ENCODE measurements at regions not wholly inside any gene's neighbourhood (a gene's known extent, or its start where the extent isn't known, plus 50 kb on each side); places are given as distances from the start of the nearest gene placed in this dataset.

DNA sequence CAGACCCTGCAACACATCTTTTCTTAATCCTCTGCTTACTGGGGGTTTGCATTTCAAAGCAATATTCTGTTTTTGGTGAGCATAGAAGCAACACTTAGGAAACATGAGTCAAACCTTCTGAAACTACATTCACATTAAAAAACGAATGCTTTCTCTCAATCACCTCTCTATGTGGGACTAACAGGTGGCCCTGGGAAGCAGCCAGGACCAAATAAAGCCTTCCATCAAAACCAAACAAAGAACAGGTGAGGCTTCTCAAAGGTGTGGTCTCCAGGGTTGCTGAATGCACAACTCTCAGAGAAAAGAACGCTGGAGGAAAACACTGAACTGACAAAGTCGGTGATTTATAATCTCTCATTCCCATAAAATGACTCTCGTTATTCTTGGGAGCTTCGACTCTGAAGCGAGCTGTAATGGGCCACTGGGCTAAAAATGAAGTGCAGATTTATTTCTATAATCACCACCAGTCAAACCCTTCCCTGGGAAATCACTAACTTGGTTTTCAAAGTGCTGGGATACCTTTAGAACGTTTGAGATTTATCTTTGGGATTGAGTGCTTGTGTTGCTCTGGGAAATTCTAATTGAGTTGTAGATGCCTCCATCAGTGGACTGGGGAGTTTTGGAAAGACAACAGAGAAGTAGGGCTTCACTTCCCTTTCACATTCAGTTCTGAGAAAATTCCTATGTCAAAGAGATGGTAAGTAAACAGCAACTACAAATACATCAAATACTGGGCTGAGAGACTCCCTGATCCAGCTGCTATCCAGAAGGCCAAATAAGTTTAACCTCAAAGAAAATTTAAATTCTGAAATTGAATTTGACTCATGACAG is 262.0 kb upstream of the TMPO start:
- TF ChIP-seq POLR2A (IDR thresholded peaks at IDR 0.05; ENCODE audit: low read length) (no peak), GATA1 (IDR thresholded peaks at IDR 0.05; ENCODE audit: low read depth, low read length) (no peak)
- no peak for DNase-seq

DNA sequence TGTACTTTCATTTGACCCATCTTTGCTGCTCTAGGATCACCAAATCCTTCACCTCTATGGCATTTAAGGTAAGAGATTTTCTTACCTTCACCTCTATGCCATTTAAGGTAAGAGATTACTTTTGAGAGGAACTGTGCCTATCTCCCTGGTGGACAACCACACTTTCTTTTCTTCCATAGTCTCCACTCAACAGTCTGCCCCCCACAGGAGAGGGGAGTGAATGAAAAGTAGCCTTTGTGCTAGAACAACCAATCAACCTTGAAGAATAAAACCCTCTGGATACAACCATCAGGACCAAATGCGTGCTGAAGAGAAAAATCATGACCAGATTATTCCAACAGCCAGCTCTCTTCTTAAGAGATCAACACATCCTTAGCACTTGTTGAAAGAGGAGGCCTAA is 258.6 kb upstream of the TMPO start:
- DNase-seq, result no peak
- TF ChIP-seq GATA1 (IDR thresholded peaks at IDR 0.05; ENCODE audit: low read depth, low read length), result no peak
- TF ChIP-seq POLR2A (IDR thresholded peaks at IDR 0.05; ENCODE audit: low read length), result no peak

DNA sequence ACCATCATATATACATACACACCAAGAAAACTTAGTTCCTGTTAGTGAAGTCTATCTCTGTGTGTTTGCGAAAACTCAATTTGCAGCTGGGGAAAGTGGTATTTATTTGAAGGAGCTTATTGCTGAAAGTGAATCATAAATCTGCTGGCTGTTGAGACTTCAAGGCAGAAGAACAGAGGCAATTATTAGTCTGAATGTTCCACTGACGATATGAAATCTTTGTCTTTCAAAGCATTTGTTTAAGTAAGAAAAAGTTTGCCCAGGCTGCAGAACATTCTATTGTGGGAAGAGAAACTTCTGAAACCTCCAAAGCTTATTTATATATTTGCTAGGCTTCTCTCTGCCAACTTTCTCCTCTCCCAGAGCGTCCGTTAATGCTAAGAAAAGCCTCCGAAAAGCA is 255.7 kb upstream of the TMPO start:
- DNase-seq, result no peak
- no peak for TF ChIP-seq POLR2A (IDR thresholded peaks at IDR 0.05; ENCODE audit: low read length)
- TF ChIP-seq GATA1 (IDR thresholded peaks at IDR 0.05; ENCODE audit: low read depth, low read length), result no peak

DNA sequence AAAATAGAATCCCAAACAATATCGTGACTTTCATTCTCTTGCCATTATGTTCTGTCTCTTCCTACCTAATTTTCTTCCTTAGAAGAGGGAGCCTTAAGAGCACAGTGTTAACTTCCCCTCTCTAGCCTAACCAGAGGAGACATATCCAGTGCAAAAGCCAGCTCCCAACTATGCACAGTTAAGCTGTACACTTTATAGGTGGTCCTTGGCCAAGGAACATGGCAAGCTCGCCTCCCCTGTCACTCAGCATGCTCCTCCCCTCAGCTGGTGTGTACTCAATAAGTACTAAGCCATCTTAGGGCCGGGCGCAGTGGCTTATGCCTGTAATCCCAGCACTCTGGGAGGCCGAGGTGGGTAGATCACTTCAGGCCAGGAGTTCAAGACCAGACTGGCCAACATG is 255.1 kb upstream of the TMPO start:
- no peak for DNase-seq
- TF ChIP-seq GATA1 (IDR thresholded peaks at IDR 0.05; ENCODE audit: low read depth, low read length), result no peak
- no peak for TF ChIP-seq POLR2A (IDR thresholded peaks at IDR 0.05; ENCODE audit: low read length)

DNA sequence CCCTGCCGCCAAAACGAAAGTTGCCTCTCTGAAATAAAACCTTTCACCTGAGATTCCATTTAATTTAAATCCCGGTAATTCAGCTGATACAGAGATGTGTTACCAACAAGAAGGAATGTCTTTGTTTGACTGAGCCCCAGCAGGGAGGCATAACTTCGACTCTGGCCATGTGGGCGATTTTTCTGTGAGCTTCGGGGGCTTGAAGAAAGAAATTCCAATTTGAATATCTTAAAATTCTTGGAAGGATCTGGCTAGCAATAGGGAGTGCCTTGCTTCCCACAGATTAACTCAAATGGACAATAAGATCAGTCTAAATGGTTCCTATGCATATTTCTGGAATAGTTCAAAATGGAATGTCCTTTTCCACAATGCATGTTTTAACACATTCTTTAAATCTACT is 252.5 kb upstream of the TMPO start:
- TF ChIP-seq GATA1 (IDR thresholded peaks at IDR 0.05; ENCODE audit: low read depth, low read length) (no peak), POLR2A (IDR thresholded peaks at IDR 0.05; ENCODE audit: low read length) (no peak)
- DNase-seq, result no peak

DNA sequence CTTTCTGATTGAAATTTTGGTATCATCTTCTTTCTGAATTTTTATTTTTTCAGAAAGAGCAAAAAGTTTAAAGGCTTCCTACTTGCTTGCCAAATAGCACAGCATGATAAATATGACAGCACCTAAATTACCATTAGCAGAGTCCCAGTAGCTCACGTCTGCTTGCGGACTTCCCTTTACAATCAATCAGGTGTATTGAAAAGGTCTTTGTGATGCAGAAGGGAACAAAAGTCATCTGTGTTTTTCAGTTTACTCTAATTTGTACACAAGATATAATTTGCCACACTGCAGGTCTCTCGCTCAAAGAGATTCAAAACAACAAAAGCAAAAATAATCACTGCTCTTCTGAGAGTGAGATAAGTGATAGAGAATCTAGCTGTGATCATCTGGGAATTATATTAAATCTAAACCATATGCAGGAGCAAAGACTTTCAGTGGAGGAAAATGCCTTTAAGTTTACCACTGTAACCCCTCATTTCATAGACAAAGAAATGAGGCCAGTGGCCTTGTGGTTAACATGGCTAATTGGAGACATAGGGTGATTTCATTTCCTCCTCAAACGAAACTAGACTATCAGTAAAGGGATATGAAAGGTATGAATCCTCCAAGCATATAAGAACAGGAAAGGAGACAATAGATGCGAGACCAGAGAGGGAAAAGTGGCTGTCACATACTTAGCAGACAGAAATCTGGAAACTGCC is 240.8 kb upstream of the TMPO start:
- TF ChIP-seq GATA1 (IDR thresholded peaks at IDR 0.05; ENCODE audit: low read depth, low read length), result no peak
- TF ChIP-seq POLR2A (IDR thresholded peaks at IDR 0.05; ENCODE audit: low read length), result no peak
- DNase-seq, result no peak

DNA sequence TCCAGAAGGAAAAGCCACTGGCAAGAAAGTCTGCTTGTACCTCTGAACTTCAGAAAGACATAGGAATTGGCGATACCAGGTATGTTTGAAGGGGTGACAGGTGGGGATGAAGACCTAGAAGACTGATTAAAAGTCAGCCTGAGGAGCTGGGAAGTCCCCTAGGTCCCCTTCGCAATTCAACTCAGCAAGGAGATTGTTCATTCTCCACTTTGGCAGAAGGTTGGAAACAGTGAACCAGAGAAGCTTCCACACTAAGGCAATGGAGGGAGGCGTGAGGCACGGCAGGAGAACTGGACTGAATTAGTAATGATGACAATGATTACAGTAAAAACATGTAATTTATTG is 240.3 kb upstream of the TMPO start:
- TF ChIP-seq GATA1 (IDR thresholded peaks at IDR 0.05; ENCODE audit: low read depth, low read length) (no peak), POLR2A (IDR thresholded peaks at IDR 0.05; ENCODE audit: low read length) (no peak)
- no peak for DNase-seq

DNA sequence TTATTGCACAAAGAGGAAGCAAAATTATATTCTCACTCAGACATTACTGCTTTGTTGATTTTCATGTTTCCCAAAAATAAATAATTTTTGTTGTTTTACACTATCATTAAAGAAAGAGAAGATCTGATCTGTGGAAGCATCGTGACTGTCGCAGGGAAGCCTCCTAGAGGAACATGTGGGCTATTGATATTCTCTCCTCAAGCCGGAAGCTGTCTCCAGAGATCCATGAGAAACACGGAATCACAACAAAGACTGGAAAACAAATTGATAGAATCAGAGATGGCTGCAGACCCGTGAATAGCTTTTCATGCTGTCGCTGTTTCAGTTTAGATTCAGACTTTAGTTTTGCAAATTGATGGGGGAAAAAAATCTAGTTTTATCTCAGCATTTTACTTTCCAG is 235.2 kb upstream of the TMPO start:
- DNase-seq, result no peak
- TF ChIP-seq POLR2A (IDR thresholded peaks at IDR 0.05; ENCODE audit: low read length) (no peak), GATA1 (IDR thresholded peaks at IDR 0.05; ENCODE audit: low read depth, low read length) (no peak)

DNA sequence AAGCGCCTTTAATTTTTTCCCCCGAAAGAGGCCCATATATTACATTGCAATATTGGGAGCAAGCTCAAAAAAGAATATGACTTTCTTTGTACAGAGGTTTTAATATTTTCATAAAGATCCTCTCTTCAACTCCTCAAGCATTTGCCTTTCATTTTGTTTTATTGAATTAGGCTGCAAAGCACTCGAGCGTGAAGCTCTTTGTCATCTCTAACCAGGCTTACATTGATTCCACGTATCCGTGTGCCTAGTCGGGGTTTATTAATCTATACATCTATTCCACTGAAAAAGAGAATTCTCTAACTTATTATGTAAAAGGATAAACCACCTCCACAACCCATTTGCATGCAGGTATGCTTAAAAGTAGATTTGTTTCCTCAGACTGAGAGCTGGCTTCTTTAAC is 234.8 kb upstream of the TMPO start:
- TF ChIP-seq POLR2A (IDR thresholded peaks at IDR 0.05; ENCODE audit: low read length) (no peak), GATA1 (IDR thresholded peaks at IDR 0.05; ENCODE audit: low read depth, low read length) (no peak)

DNA sequence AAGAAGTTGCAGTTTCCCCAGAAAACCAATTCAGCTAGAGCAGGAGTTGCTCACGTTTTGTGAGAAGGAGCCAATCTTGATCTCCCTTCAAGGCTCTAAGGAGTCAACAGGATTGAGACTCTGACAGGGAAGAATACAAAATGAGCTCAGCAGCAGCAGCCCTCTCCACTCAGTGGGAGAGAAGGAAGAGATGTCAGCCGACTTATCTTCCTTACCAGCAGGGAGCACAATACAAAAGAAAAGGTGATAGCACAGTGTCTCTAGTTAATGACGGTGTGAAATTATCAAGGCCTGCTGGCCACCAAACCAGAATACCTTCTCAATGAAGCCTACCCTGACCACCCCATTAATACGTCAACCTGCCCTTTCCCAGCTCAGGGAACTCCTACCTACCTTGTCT is 223.6 kb upstream of the TMPO start:
- DNase-seq, result no peak
- TF ChIP-seq POLR2A (IDR thresholded peaks at IDR 0.05; ENCODE audit: low read length) (no peak), GATA1 (IDR thresholded peaks at IDR 0.05; ENCODE audit: low read depth, low read length) (no peak)

More for the DNA sequence above, 234.8 kb upstream of the TMPO start:
- no peak for DNase-seq

DNA sequence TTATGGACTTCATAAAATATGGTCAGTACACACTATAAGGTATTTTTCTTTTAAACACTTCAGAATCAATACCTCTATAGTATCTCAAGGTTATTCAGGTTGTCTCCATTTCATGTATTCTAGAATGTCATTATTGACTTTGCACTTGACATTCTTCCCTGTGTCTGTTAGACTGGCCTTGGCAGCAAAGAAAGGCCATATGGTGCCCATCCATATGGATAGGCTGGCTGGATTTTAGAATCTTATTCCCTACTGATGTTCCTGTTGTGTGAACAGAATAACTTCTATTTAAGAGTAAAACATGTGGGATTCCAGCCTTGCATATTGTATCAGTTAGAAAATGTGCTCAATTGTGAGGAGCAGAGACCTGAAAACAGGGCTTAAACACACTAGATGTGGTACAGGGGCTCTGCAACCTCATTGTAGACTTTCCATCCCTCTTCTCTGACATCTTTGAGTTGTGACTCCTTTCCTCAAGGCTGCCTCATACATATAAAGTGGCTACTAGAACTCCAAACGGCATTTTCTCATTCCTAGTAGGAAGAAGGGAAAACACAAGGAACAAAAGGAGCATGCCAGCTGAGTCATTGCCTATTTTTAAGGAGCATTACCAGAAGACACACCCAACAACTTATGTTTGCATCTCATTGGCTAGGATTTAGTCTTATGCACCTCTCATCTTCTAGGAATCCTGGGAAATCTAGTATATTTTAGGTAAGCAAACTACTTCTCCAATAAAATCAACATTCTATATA is 221.2 kb upstream of the TMPO start:
- TF ChIP-seq POLR2A (IDR thresholded peaks at IDR 0.05; ENCODE audit: low read length), result no peak
- no peak for TF ChIP-seq GATA1 (IDR thresholded peaks at IDR 0.05; ENCODE audit: low read depth, low read length)
- no peak for DNase-seq

DNA sequence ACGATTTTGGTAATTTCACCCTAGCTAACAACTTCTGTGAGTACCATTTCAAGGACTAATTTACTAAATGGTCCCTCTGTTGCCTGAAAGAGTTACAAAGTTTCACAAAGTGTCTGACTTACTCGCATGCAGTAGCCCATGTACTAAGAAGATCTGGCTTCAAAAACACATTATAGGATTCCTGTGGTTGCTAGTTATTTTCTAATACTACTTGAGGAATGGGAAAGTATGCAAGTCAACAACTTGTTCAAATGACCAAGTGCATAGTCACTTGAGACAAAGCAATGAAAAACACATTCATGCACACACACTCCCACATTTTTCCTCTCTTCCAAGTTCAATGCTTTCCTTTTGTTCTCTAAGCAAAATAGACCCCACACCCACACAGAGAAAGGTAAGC is 219.7 kb upstream of the TMPO start:
- no peak for TF ChIP-seq POLR2A (IDR thresholded peaks at IDR 0.05; ENCODE audit: low read length)
- TF ChIP-seq GATA1 (IDR thresholded peaks at IDR 0.05; ENCODE audit: low read depth, low read length), result no peak
- DNase-seq, result no peak

DNA sequence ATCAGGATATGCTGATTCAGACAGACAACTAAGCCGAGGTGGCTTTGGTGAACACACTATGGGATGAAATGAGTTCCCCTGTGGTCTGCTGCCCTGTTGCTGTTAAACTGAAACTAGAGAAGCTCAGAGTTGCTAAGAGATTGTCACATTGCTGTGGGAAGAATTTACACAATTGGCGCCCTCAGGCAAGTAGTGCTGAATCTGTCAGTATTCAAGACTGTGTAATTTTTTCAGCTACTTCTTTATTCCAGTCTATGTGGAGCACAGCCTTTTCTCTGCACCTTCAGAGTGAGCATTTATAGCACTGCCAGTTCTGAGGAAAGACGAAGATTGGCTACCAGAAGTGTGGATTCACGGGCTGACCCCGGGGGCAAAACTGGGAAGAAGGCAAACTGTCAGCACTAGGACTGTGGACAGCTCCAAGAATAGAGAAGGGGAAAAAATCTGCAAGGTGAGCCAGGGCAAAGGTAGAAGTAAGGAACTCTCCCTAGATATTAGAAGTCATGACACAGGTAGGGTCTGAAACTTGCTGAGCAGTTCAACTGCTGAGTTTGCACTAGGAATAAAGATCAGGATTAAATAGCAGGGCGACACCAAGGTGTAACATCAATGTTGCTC is 218.8 kb upstream of the TMPO start:
- TF ChIP-seq POLR2A (IDR thresholded peaks at IDR 0.05; ENCODE audit: low read length), result no peak
- no peak for TF ChIP-seq GATA1 (IDR thresholded peaks at IDR 0.05; ENCODE audit: low read depth, low read length)
- no peak for DNase-seq

DNA sequence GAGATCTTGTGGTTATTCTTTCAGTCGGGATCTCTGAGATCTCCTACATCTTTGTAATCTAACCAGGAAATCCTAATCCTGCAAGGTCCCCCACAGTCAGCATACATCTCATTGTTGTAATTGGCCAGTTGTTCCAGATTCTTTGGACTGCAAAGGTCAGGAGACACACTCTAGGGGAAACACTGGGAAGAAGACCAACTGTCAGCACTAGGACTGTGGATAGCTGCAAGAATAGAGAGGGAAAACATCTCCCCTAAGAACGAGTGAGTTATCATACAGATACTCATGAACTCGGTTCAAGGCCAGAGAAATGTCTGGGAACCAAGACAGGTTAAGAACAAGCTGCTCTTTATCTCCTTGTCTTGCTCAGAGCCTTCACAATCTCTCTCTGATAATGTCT is 217.9 kb upstream of the TMPO start:
- DNase-seq, result no peak
- TF ChIP-seq GATA1 (IDR thresholded peaks at IDR 0.05; ENCODE audit: low read depth, low read length), result no peak
- TF ChIP-seq POLR2A (IDR thresholded peaks at IDR 0.05; ENCODE audit: low read length), result no peak
